GM06990 (cell line): ENCODE measurements at regions not wholly inside any gene's neighbourhood (a gene's known extent, or its start where the extent isn't known, plus 50 kb on each side); places are given as distances from the start of the nearest gene placed in this dataset.

Experiments
- DNase-seq: peaks from one replicate; pipeline ENCODE4 v3.0.0-alpha.2; 2011; ENCODE audit not compliant: insufficient read length; ENCODE audit errors: extremely low read depth
- H3K27me3 ChIP-seq: replicated peaks from 2 replicates; pipeline ENCODE4 v1.6.0; 2011; ENCODE audit warnings: low read length; ENCODE audit not compliant: control insufficient read depth, insufficient read depth
- H3K36me3 ChIP-seq: 2 replicates; pipeline ENCODE4 v1.5.1; 2011; ENCODE audit warnings: low read length; ENCODE audit not compliant: control insufficient read depth, insufficient read depth
- H3K4me3 ChIP-seq: replicated peaks from 2 replicates; pipeline ENCODE4 v1.5.1; 2011; ENCODE audit warnings: low read depth, mild to moderate bottlenecking, control low read depth, low read length
- CTCF ChIP-seq: IDR thresholded peaks from 2 replicates; pipeline ENCODE4 v1.5.1; 2011; ENCODE audit warnings: low read length, control low read depth, mild to moderate bottlenecking, inconsistent platforms; ENCODE audit not compliant: insufficient read depth, poor library complexity, severe bottlenecking

GRCh38 chr10:2228320-2228901 is 491.1 kb upstream of the ADARB2 start:
- H3K4me3 ChIP-seq, result no peak overlapping the region
- no peaks in the 10 kb centered on the region for H3K36me3 ChIP-seq
- no peaks in the 10 kb centered on the region for H3K27me3 ChIP-seq
- no peak for TF ChIP-seq CTCF
- DNase-seq, result no peak

DNA sequence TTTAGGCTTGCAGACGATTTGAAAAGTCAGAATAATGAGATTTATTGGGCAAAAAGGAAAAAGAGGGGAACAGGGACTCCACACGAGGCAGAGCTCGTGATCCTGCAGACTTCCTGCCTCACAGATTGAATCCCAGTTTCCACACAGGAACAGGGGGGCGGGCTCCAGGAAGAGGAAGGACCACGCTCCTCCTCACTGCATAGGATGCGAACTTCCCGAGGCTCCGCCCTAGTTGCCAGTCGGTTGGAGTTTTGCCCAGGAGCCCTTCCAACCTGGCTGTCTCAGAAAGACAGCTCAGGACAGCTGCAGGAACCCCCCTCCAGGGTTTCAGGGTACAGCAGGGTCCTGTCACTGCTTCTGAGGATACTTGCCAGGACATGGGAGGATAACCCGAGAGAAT is 488.3 kb upstream of the ADARB2 start:
- TF ChIP-seq CTCF, result no peak
- no peak overlapping the region for H3K4me3 ChIP-seq
- no peaks in the 10 kb centered on the region for H3K27me3 ChIP-seq
- no peaks in the 10 kb centered on the region for H3K36me3 ChIP-seq
- no peak for DNase-seq

- TF ChIP-seq CTCF, result no peak
- H3K36me3 ChIP-seq, result no peaks in the 10 kb centered on the region
- no peaks in the 10 kb centered on the region for H3K27me3 ChIP-seq
- no peak for DNase-seq
- H3K4me3 ChIP-seq, result no peak overlapping the region
Measured at GRCh38 chr10:2223548-2224320, 486.4 kb upstream of the ADARB2 start.

- H3K4me3 ChIP-seq, result no peak overlapping the region
- H3K27me3 ChIP-seq, result no peaks in the 10 kb centered on the region
- no peaks in the 10 kb centered on the region for H3K36me3 ChIP-seq
- no peak for DNase-seq
- no peak for TF ChIP-seq CTCF
Measured at GRCh38 chr10:2222631-2223030, 485.3 kb upstream of the ADARB2 start.

DNA sequence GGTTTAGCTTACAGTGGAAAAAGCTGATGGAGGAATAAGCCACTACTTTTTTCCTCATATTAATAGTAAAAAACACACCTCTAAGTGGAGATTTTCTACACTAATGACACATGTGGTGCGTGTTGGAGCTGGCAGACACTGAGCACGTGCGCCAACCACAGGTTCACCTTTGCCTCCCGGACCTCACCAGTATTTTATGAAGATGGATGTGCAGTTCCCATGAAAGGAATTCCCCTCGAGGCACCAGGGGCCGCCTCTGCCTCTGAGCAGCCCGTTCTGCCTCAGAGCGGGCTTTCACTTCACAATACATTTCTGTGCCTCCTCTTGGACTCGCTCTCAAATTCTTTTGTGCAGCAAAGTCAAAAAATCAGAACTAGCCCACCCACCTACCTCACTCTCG is 477.5 kb upstream of the ADARB2 start:
- no peak for DNase-seq
- Histone ChIP-seq H3K4me3 (no peak overlapping the region), H3K36me3 (no peaks in the 10 kb centered on the region), H3K27me3 (no peaks in the 10 kb centered on the region)
- no peak for TF ChIP-seq CTCF

- no peaks in the 10 kb centered on the region for H3K27me3 ChIP-seq
- no peaks in the 10 kb centered on the region for H3K36me3 ChIP-seq
- no peak for DNase-seq
- no peak overlapping the region for H3K4me3 ChIP-seq
- no peak for TF ChIP-seq CTCF
Measured at GRCh38 chr10:2214092-2214491, 476.8 kb upstream of the ADARB2 start.
